HepG2 (cell line): ENCODE measurements at regions not wholly inside any gene's neighbourhood (a gene's known extent, or its start where the extent isn't known, plus 50 kb on each side); places are given as distances from the start of the nearest gene placed in this dataset.

Source experiments
- ATAC-seq: fragments of 200-7000 bp; cut with Tn5 transposase; 3 replicates; pipeline ENCODE4 v1.9.1; 2020; ENCODE audit warnings: mild to moderate bottlenecking, moderate library complexity
- BruUV-seq: library from RNA; stranded (reverse); fragments of 400-500 nt; replicated peaks from 2 replicates; lab custom pipeline; 2021; lab: Mats Ljungman, UMichigan
- CTCF ChIA-PET: fragments of 300-600 bp; formaldehyde crosslinking; extraction: SDS; loops from one replicate; lab custom pipeline; 2021; ENCODE audit warnings: low total read pairs, inconsistent platforms, low intra/inter-chr PET ratio; lab: Yijun Ruan, JAX
- POLR2A ChIA-PET: fragments of 350-600 bp; sonication (Branson Sonifier 250); formaldehyde crosslinking; loops from one replicate; lab custom pipeline; 2020; ENCODE audit warnings: antibody characterized with exemption, inconsistent platforms; lab: Yijun Ruan, JAX
- DNase-seq: peaks from one replicate; pipeline ENCODE4 v3.0.0-alpha.2; 2015; ENCODE audit warnings: low spot score
- FAIRE-seq: peaks from 3 replicates; lab custom pipeline; 2011; peaks lifted over from hg19 to GRCh38; lab: Jason Lieb, UNC
- H2AFZ ChIP-seq: one replicate; pipeline ENCODE4 v1.6.1; 2011; ENCODE audit warnings: low read length, inconsistent platforms
- H3K27ac ChIP-seq: fragments of 300-600 bp; 3 replicates; pipeline ENCODE4 v1.8.0; 2011; ENCODE audit warnings: mixed run types, mild to moderate bottlenecking, mixed read lengths, low read length, inconsistent platforms; ENCODE audit not compliant: insufficient read depth; ENCODE audit errors: extremely low read length
- H3K27me3 ChIP-seq, 2 experiments: fragments of 200-600 bp in 1 of 2; 2 replicates in 1 of 2; 3 replicates in 1 of 2; pipeline versions ENCODE4 v1.6.0 to v1.8.0; 2011; ENCODE audit warnings: low read length in 2 of 2, mild to moderate bottlenecking in 2 of 2, moderate library complexity in 2 of 2, inconsistent platforms in 1 of 2; ENCODE audit not compliant: insufficient read depth in 2 of 2, control insufficient read depth in 1 of 2
- H3K36me3 ChIP-seq, 2 experiments: fragments of 200-600 bp in 1 of 2; replicated peaks in 1 of 2; 2 replicates in 1 of 2; 3 replicates in 1 of 2; pipeline versions ENCODE4 v1.5.1 to v1.8.0; 2011; ENCODE audit warnings: low read length in 2 of 2, inconsistent platforms in 1 of 2; ENCODE audit not compliant: insufficient read depth in 2 of 2, control insufficient read depth in 1 of 2
- H3K4me1 ChIP-seq: 2 replicates; pipeline ENCODE4 v1.5.1; 2012; ENCODE audit warnings: low read length, inconsistent platforms; ENCODE audit not compliant: insufficient read depth
- H3K4me2 ChIP-seq: 2 replicates; pipeline ENCODE4 v1.6.0; 2011; ENCODE audit warnings: low read depth, low read length, inconsistent platforms
- H3K4me3 ChIP-seq, 3 experiments: fragments of 200-600 bp in 1 of 3; sonication (generic), shearing (Covaris generic) in 1 of 3; replicated peaks in 1 of 3; 2 replicates each; pipeline ENCODE4 v1.5.1; 2011 to 2016; ENCODE audit warnings: low read length in 3 of 3, inconsistent platforms in 2 of 3, low read depth in 2 of 3, mild to moderate bottlenecking in 2 of 3, control low read depth in 1 of 3, mixed read lengths in 1 of 3; ENCODE audit not compliant: insufficient read depth in 1 of 3
- H3K79me2 ChIP-seq: one replicate; pipeline ENCODE4 v1.6.1; 2011; ENCODE audit warnings: low read length, inconsistent platforms; ENCODE audit not compliant: insufficient read depth
- H3K9ac ChIP-seq: 2 replicates; pipeline ENCODE4 v1.6.0; 2011; ENCODE audit warnings: mild to moderate bottlenecking, low read depth, low read length, inconsistent platforms; ENCODE audit not compliant: insufficient read depth
- H3K9me3 ChIP-seq: 2 replicates; pipeline ENCODE4 v1.5.1; 2012; ENCODE audit warnings: mild to moderate bottlenecking, low read length
- H4K20me1 ChIP-seq: 2 replicates; pipeline ENCODE4 v1.6.0; 2011; ENCODE audit warnings: inconsistent platforms, mild to moderate bottlenecking, low read length, moderate library complexity; ENCODE audit not compliant: insufficient read depth
- CAMTA2 ChIP-seq: sonication (generic); formaldehyde crosslinking; IDR thresholded peaks from 2 replicates; pipeline ENCODE4 v1.4.0; 2020; ENCODE audit warnings: mild to moderate bottlenecking, missing genetic modification reagents, borderline replicate concordance
- GABPA ChIP-seq, 2 experiments: IDR thresholded peaks; 2 replicates each; pipeline ENCODE4 v1.6.1; 2011 to 2016; ENCODE audit warnings: low read depth in 2 of 2, low read length in 1 of 2, missing biosample characterization in 1 of 2, missing genetic modification characterization in 1 of 2
- ISL2 ChIP-seq: sonication (generic); formaldehyde crosslinking; IDR thresholded peaks from 2 replicates; pipeline ENCODE4 v1.5.0; 2020; ENCODE audit warnings: missing genetic modification reagents
- MED8 ChIP-seq: sonication (generic); formaldehyde crosslinking; IDR thresholded peaks from 2 replicates; pipeline ENCODE4 v1.8.1; 2023; ENCODE audit warnings: mild to moderate bottlenecking, missing genetic modification reagents; ENCODE audit not compliant: insufficient replicate concordance
- MLX ChIP-seq: IDR thresholded peaks from 2 replicates; pipeline ENCODE4 v1.6.1; 2016
- MTA3 ChIP-seq: sonication (generic); formaldehyde crosslinking; IDR thresholded peaks from 2 replicates; pipeline ENCODE4 v1.4.0; 2020; ENCODE audit warnings: missing genetic modification reagents
- RAD51 ChIP-seq: fragments of 450-650 bp; IDR thresholded peaks from 2 replicates; pipeline ENCODE4 v1.6.1; 2016; ENCODE audit warnings: borderline replicate concordance
- RFX5 ChIP-seq: IDR thresholded peaks from 2 replicates; pipeline ENCODE4 v1.6.1; 2011; ENCODE audit warnings: low read depth, low read length, improper control_type of control experiment
- SUZ12 ChIP-seq: fragments of 150-350 bp; IDR thresholded peaks from 2 replicates; pipeline ENCODE4 v1.6.1; 2014; ENCODE audit warnings: low read depth, low read length
- TSC22D2 ChIP-seq: sonication (generic); formaldehyde crosslinking; IDR thresholded peaks from 2 replicates; pipeline ENCODE4 v1.5.1; 2020; ENCODE audit warnings: missing genetic modification reagents, mild to moderate bottlenecking, borderline replicate concordance
- ZMAT5 ChIP-seq: sonication (generic); formaldehyde crosslinking; IDR thresholded peaks from 2 replicates; pipeline ENCODE4 v1.5.0; 2020; ENCODE audit warnings: mild to moderate bottlenecking, low read depth, missing genetic modification reagents, borderline replicate concordance
- ZNF234 ChIP-seq: sonication (generic); formaldehyde crosslinking; conservative IDR thresholded peaks from 2 replicates; pipeline ENCODE4 v1.5.1; 2020; ENCODE audit warnings: mild to moderate bottlenecking, missing genetic modification reagents
- ZNF432 ChIP-seq: sonication (generic); formaldehyde crosslinking; IDR thresholded peaks from 2 replicates; pipeline ENCODE4 v1.5.0; 2020; ENCODE audit warnings: missing genetic modification reagents, mild to moderate bottlenecking, borderline replicate concordance
- ZNF503 ChIP-seq: sonication (generic); formaldehyde crosslinking; IDR thresholded peaks from 2 replicates; pipeline ENCODE4 v1.4.0; 2020; ENCODE audit warnings: missing genetic modification reagents
- ZNF570 ChIP-seq: sonication (generic); formaldehyde crosslinking; IDR thresholded peaks from 2 replicates; pipeline ENCODE4 v1.4.0; 2020; ENCODE audit warnings: mild to moderate bottlenecking, missing genetic modification reagents, borderline replicate concordance
- ZNF580 ChIP-seq: IDR thresholded peaks from 2 replicates; pipeline ENCODE4 v1.6.1; 2016; ENCODE audit warnings: low read depth, borderline replicate concordance
- ZNF879 ChIP-seq: sonication (generic); formaldehyde crosslinking; IDR thresholded peaks from 2 replicates; pipeline ENCODE4 v1.8.1; 2023; ENCODE audit warnings: missing genetic modification reagents
- ZSCAN20 ChIP-seq: sonication (generic); formaldehyde crosslinking; IDR thresholded peaks from 2 replicates; pipeline ENCODE4 v1.4.0; 2020; ENCODE audit warnings: missing genetic modification reagents, mild to moderate bottlenecking, borderline replicate concordance
- WGBS: methylation state at CpG from one replicate; pipeline ENCODE4 v1.1.6; 2017; ENCODE audit warnings: low lambda C conversion rate; 5-methylcytosine and 5-hydroxymethylcytosine counted together
- in situ Hi-C: cut with HindIII; loops from 2 replicates; pipeline ENCODE4 v1.10.0; 2017; ENCODE audit warnings: low pct_unique_long_range_greater_than_20kb; ENCODE audit not compliant: extremely low pct_ligation_motif_present
- intact Hi-C: fragments of 100-400 bp; cut with micrococcal nuclease; formaldehyde crosslinking; loops from one replicate; pipeline ENCODE4 v1.10.0; 2022; ENCODE audit not compliant: unreplicated experiment
- TF ChIP-seq, protein P1 (sequence below): sonication (generic); formaldehyde crosslinking; IDR thresholded peaks from 2 replicates; pipeline ENCODE4 v1.8.1; 2022; ENCODE audit warnings: mild to moderate bottlenecking, missing genetic modification reagents

- no TSS peak for BruUV-seq
- FAIRE-seq (no peak), DNase-seq (no peak), ATAC-seq (no peak)
- ChIA-PET CTCF (no interaction called here), POLR2A (no interaction called here)
- Histone ChIP-seq H3K9me3 (no peaks in the 10 kb centered on the region), H4K20me1 (no peaks in the 10 kb centered on the region), H3K9ac (no peak overlapping the region), H3K27me3 (peaks cover 0 to 26% of the 10 kb centered on the region in 2 experiments; a peak in 3 of 5 replicates), H3K79me2 (no peaks in the 10 kb centered on the region), H3K27ac (no peak overlapping the region), H2AFZ (no peak overlapping the region), H3K4me2 (no peak overlapping the region), H3K4me3 (no peak overlapping the region), H3K36me3 (no peaks in the 10 kb centered on the region), H3K4me1 (no peaks in the 10 kb centered on the region)
- in situ Hi-C loops (no loop called here), intact Hi-C loops (no loop called here)
- 43% methylated on average over 3 of the region's 3 CpGs for WGBS
- TF ChIP-seq CAMTA2 (CRISPR knock-in tag) (no peak), ZNF432 (CRISPR knock-in tag) (no peak), ZSCAN20 (CRISPR knock-in tag) (no peak), ZNF234 (CRISPR knock-in tag) (no peak), ZNF879 (CRISPR knock-in tag) (no peak), ZNF580 (no peak), ZNF503 (CRISPR knock-in tag) (no peak), ISL2 (no peak), MED8 (CRISPR knock-in tag) (no peak), MTA3 (CRISPR knock-in tag) (no peak), MLX (CRISPR knock-in tag) (no peak), RAD51 (no peak), RFX5 (no peak), SUZ12 (no peak), ZNF570 (CRISPR knock-in tag) (no peak), GABPA (IDR thresholded peaks at IDR 0.05; ENCODE audit: low read depth, low read length) (no peak), GABPA (CRISPR knock-in tag; IDR thresholded peaks at IDR 0.05; ENCODE audit: low read depth) (no peak), ZMAT5 (no peak), TSC22D2 (CRISPR knock-in tag) (no peak)
- TF ChIP-seq, protein P1, sequence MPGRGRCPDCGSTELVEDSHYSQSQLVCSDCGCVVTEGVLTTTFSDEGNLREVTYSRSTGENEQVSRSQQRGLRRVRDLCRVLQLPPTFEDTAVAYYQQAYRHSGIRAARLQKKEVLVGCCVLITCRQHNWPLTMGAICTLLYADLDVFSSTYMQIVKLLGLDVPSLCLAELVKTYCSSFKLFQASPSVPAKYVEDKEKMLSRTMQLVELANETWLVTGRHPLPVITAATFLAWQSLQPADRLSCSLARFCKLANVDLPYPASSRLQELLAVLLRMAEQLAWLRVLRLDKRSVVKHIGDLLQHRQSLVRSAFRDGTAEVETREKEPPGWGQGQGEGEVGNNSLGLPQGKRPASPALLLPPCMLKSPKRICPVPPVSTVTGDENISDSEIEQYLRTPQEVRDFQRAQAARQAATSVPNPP (CRISPR knock-in tag), result no peak
Observed at GRCh38 chr15:72991026-72991425, 61.2 kb upstream of the NEO1 start.
